A673 (cell line): ENCODE measurements at regions not wholly inside any gene's neighbourhood (a gene's known extent, or its start where the extent isn't known, plus 50 kb on each side); places are given as distances from the start of the nearest gene placed in this dataset.

Experiments used
- EZH2 ChIP-seq: fragments of 200-600 bp; sonication (generic); IDR thresholded peaks from 2 replicates; pipeline ENCODE4 v1.6.1; 2017; ENCODE audit warnings: borderline replicate concordance, low read depth, mild to moderate bottlenecking, mixed read lengths, antibody characterized with exemption, low read length; ENCODE audit not compliant: poor library complexity, severe bottlenecking
- TF ChIP-seq, protein P1 (sequence below): fragments of 300-800, 200-600 bp; sonication (generic); conservative IDR thresholded peaks from 2 replicates; pipeline ENCODE4 v1.5.1; 2017; ENCODE audit warnings: low read depth, mild to moderate bottlenecking, antibody characterized with exemption, low read length, moderate library complexity, mixed read lengths

DNA sequence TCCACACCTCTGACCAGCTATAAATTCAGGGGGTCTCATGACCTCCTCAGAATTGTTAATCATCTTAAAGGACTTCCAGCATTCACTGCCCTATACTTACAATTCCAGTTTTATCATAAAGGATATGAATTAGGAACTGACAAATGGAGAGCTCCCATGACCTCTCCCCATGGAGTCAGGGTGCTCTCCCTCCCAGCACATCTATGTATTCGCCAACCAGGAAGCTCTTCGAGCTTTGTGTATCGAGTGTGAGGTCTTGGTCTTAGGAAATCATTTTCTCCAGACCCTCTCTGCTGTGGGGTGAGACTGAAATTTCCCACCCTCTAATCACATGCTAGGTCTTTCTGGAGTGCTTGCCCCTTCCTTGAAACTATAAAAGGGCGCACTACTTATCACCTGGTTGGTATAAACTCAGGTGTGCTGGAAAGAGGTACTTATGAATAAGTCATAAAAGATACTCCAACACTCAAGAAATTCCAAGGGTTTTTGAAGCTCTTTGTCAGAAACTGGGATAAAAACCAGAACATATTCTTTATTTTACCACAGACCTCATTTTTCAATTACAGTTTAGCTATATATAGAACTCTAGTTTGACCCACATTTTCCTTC lies 238.4 kb upstream of the OPRM1 start:
- TF ChIP-seq, protein P1, sequence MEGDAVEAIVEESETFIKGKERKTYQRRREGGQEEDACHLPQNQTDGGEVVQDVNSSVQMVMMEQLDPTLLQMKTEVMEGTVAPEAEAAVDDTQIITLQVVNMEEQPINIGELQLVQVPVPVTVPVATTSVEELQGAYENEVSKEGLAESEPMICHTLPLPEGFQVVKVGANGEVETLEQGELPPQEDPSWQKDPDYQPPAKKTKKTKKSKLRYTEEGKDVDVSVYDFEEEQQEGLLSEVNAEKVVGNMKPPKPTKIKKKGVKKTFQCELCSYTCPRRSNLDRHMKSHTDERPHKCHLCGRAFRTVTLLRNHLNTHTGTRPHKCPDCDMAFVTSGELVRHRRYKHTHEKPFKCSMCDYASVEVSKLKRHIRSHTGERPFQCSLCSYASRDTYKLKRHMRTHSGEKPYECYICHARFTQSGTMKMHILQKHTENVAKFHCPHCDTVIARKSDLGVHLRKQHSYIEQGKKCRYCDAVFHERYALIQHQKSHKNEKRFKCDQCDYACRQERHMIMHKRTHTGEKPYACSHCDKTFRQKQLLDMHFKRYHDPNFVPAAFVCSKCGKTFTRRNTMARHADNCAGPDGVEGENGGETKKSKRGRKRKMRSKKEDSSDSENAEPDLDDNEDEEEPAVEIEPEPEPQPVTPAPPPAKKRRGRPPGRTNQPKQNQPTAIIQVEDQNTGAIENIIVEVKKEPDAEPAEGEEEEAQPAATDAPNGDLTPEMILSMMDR = no peak
- no peak for TF ChIP-seq EZH2
